Panc1 (cell line): ENCODE measurements at regions not wholly inside any gene's neighbourhood (a gene's known extent, or its start where the extent isn't known, plus 50 kb on each side); places are given as distances from the start of the nearest gene placed in this dataset.

Experiments
- POLR2AphosphoS5 ChIP-seq: IDR thresholded peaks from 2 replicates; pipeline ENCODE4 v1.6.1; 2012; ENCODE audit warnings: mild to moderate bottlenecking, low read depth, low read length, moderate library complexity
- TCF7L2 ChIP-seq: IDR thresholded peaks from 2 replicates; pipeline ENCODE4 v1.6.1; 2011; ENCODE audit warnings: mild to moderate bottlenecking, low read depth, low read length, inconsistent platforms
- TF ChIP-seq, protein P1 (sequence below): fragments of 450-650 bp; IDR thresholded peaks from 2 replicates; pipeline ENCODE4 v1.5.1; 2017; ENCODE audit warnings: mild to moderate bottlenecking
- TF ChIP-seq, protein P2 (sequence below), 2 experiments: IDR thresholded peaks; 2 replicates each; pipeline ENCODE4 v1.6.1; 2011 to 2012; ENCODE audit warnings: low read depth in 2 of 2, control low read depth in 1 of 2, low read length in 1 of 2, mild to moderate bottlenecking in 1 of 2, moderate library complexity in 1 of 2; ENCODE audit not compliant: insufficient read depth in 1 of 2

DNA sequence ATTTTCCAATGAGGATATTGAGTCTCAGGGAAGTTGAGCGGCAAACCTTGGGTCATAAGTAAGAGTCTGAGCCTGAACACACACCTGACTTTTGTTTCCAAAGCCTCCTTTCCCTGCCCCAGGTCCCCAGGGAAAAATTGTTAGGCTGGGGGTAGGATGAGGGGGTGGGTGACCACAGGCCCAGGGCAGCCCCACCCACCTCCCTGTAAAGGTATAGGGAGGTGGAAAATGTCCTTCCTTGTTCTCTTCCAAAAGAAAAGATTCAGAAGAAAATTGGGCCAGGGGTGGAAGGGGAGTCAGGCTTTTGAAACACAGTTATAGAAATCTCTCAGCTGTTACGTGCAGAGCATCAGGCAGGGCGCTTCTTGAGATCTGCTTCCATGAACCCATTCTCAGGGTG lies 129.7 kb upstream of the NGF start:
- TF ChIP-seq, protein P1, sequence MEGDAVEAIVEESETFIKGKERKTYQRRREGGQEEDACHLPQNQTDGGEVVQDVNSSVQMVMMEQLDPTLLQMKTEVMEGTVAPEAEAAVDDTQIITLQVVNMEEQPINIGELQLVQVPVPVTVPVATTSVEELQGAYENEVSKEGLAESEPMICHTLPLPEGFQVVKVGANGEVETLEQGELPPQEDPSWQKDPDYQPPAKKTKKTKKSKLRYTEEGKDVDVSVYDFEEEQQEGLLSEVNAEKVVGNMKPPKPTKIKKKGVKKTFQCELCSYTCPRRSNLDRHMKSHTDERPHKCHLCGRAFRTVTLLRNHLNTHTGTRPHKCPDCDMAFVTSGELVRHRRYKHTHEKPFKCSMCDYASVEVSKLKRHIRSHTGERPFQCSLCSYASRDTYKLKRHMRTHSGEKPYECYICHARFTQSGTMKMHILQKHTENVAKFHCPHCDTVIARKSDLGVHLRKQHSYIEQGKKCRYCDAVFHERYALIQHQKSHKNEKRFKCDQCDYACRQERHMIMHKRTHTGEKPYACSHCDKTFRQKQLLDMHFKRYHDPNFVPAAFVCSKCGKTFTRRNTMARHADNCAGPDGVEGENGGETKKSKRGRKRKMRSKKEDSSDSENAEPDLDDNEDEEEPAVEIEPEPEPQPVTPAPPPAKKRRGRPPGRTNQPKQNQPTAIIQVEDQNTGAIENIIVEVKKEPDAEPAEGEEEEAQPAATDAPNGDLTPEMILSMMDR, result no peak
- no peak for TF ChIP-seq POLR2AphosphoS5
- TF ChIP-seq, protein P2, sequence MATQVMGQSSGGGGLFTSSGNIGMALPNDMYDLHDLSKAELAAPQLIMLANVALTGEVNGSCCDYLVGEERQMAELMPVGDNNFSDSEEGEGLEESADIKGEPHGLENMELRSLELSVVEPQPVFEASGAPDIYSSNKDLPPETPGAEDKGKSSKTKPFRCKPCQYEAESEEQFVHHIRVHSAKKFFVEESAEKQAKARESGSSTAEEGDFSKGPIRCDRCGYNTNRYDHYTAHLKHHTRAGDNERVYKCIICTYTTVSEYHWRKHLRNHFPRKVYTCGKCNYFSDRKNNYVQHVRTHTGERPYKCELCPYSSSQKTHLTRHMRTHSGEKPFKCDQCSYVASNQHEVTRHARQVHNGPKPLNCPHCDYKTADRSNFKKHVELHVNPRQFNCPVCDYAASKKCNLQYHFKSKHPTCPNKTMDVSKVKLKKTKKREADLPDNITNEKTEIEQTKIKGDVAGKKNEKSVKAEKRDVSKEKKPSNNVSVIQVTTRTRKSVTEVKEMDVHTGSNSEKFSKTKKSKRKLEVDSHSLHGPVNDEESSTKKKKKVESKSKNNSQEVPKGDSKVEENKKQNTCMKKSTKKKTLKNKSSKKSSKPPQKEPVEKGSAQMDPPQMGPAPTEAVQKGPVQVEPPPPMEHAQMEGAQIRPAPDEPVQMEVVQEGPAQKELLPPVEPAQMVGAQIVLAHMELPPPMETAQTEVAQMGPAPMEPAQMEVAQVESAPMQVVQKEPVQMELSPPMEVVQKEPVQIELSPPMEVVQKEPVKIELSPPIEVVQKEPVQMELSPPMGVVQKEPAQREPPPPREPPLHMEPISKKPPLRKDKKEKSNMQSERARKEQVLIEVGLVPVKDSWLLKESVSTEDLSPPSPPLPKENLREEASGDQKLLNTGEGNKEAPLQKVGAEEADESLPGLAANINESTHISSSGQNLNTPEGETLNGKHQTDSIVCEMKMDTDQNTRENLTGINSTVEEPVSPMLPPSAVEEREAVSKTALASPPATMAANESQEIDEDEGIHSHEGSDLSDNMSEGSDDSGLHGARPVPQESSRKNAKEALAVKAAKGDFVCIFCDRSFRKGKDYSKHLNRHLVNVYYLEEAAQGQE (IDR thresholded peaks at IDR 0.05; ENCODE audit: insufficient read depth in 1 of 2, low read depth in 2 of 2, low read length in 1 of 2), result no peak
- no peak for TF ChIP-seq TCF7L2
